HEK293T (cell line): ENCODE measurements at regions not wholly inside any gene's neighbourhood (a gene's known extent, or its start where the extent isn't known, plus 50 kb on each side); places are given as distances from the start of the nearest gene placed in this dataset.

ENCODE experiments used
- ARNT ChIP-seq: fragments of 450-650 bp; IDR thresholded peaks from 2 replicates; pipeline ENCODE4 v1.6.1; 2017; ENCODE audit warnings: mild to moderate bottlenecking
- ELF4 ChIP-seq: fragments of 450-650 bp; IDR thresholded peaks from 2 replicates; pipeline ENCODE4 v1.6.1; 2017; ENCODE audit warnings: antibody characterized with exemption
- FOXM1 ChIP-seq: fragments of 450-650 bp; IDR thresholded peaks from 2 replicates; pipeline ENCODE4 v1.6.1; 2017; ENCODE audit warnings: mild to moderate bottlenecking, borderline replicate concordance
- L3MBTL2 ChIP-seq: fragments of 450-650 bp; conservative IDR thresholded peaks from 2 replicates; pipeline ENCODE4 v1.6.1; 2016; ENCODE audit warnings: mild to moderate bottlenecking
- SP1 ChIP-seq: fragments of 450-650 bp; IDR thresholded peaks from 2 replicates; pipeline ENCODE4 v1.6.1; 2017
- SUZ12 ChIP-seq: fragments of 450-650 bp; IDR thresholded peaks from 2 replicates; pipeline ENCODE4 v1.6.1; 2016; ENCODE audit warnings: mild to moderate bottlenecking
- TARDBP ChIP-seq: fragments of 450-650 bp; IDR thresholded peaks from 2 replicates; pipeline ENCODE4 v1.6.1; 2016
- ZNF384 ChIP-seq: fragments of 450-650 bp; IDR thresholded peaks from 2 replicates; pipeline ENCODE4 v1.6.1; 2016

DNA sequence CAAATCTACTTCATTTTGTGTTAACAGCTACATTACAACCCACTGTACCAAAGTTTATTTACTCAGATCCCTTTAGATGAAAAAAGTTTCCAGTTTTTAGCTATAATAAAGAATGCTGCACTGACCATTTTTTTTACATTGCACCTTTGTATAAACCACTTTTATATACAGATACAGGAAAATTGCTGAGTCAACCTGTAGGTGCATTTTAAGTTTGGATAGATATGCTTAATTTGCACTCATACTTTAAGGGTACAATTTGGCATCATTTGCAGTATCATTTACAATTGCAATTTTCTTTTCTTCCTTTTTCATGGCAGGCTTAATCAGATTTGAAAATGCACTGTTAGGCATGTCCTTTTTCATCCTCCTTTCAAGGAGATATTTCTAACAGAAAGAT lies 257.8 kb upstream of the LMO3 start:
- TF ChIP-seq SUZ12 (no peak), FOXM1 (no peak), L3MBTL2 (no peak), ARNT (no peak), SP1 (no peak), ELF4 (no peak), ZNF384 (no peak), TARDBP (no peak)
